DND-41 (cell line): ENCODE measurements at regions not wholly inside any gene's neighbourhood (a gene's known extent, or its start where the extent isn't known, plus 50 kb on each side); places are given as distances from the start of the nearest gene placed in this dataset.

ENCODE experiments used
- CTCF ChIP-seq: IDR thresholded peaks from 2 replicates; pipeline ENCODE4 v1.5.1; 2012; ENCODE audit warnings: borderline replicate concordance, low read length, moderate library complexity, mild to moderate bottlenecking; ENCODE audit not compliant: poor library complexity, severe bottlenecking; ENCODE audit errors: extremely low read depth
- EZH2 ChIP-seq: IDR thresholded peaks from 3 replicates; pipeline ENCODE4 v1.6.1; 2012; ENCODE audit warnings: borderline replicate concordance, low read depth, mild to moderate bottlenecking, moderate library complexity, low read length, inconsistent platforms; ENCODE audit not compliant: severe bottlenecking

GRCh38 chr4:57490520-57491255, 380.5 kb upstream of the IGFBP7 start:
- no peak for TF ChIP-seq CTCF
- no peak for TF ChIP-seq EZH2
